Right atrium auricular region (tissue), 2 donors: ENCODE measurements at regions not wholly inside any gene's neighbourhood (a gene's known extent, or its start where the extent isn't known, plus 50 kb on each side); places are given as distances from the start of the nearest gene placed in this dataset.

Experiments
- DNase-seq: peaks from one replicate; pipeline ENCODE4 v3.0.0-alpha.2; 2019; ENCODE audit warnings: low spot score
- H3K27ac ChIP-seq, 2 donors: fragments of 200-600 bp; sonication (generic); 1 replicate in 1 of 2; 2 replicates in 1 of 2; pipeline ENCODE4 v1.5.1; 2016 to 2019
- H3K27me3 ChIP-seq, 2 donors: fragments of 200-600 bp; sonication (generic); one replicate each; pipeline versions ENCODE4 v1.5.1 to v1.6.0; 2017 to 2019
- H3K36me3 ChIP-seq: fragments of 200-600 bp; sonication (generic); one replicate; pipeline ENCODE4 v1.5.1; 2016
- H3K4me1 ChIP-seq, 2 donors: fragments of 200-600 bp; sonication (generic); one replicate each; pipeline versions ENCODE4 v1.5.1 to v1.6.0; 2017 to 2019
- H3K4me3 ChIP-seq, 2 donors: fragments of 200-600 bp; sonication (generic); 1 replicate in 1 of 2; 2 replicates in 1 of 2; pipeline ENCODE4 v1.5.1; 2017 to 2019; ENCODE audit warnings: mild to moderate bottlenecking in 1 of 2, moderate library complexity in 1 of 2
- H3K9me3 ChIP-seq, 2 donors: fragments of 200-600 bp; sonication (generic); one replicate each; pipeline ENCODE4 v1.5.1; 2019
- CTCF ChIP-seq, 2 donors: fragments of 200-600 bp; sonication (generic); IDR thresholded peaks; one replicate each; pipeline ENCODE4 v1.5.1; 2019; ENCODE audit warnings: antibody characterized with exemption in 2 of 2

- no peak overlapping the region for H3K27ac ChIP-seq
- no peaks in the 10 kb centered on the region for H3K9me3 ChIP-seq
- H3K27me3 ChIP-seq = no peaks in the 10 kb centered on the region
- H3K36me3 ChIP-seq = no peaks in the 10 kb centered on the region
- no peaks in the 10 kb centered on the region for H3K4me1 ChIP-seq
- no peak overlapping the region for H3K4me3 ChIP-seq
- TF ChIP-seq CTCF (IDR thresholded peaks at IDR 0.05) = no peak
- no peak for DNase-seq
These were observed 1943.7 kb downstream of the NCAM2 start for GRCh38 chr21:22941779-22942490.

GRCh38 chr21:22955559-22955958 is 1957.3 kb downstream of the NCAM2 start:
- Histone ChIP-seq H3K36me3 (no peaks in the 10 kb centered on the region), H3K27me3 (no peaks in the 10 kb centered on the region), H3K4me3 (no peak overlapping the region), H3K4me1 (no peaks in the 10 kb centered on the region), H3K27ac (no peak overlapping the region), H3K9me3 (no peaks in the 10 kb centered on the region)
- no peak for TF ChIP-seq CTCF (IDR thresholded peaks at IDR 0.05)
- no peak for DNase-seq

- no peaks in the 10 kb centered on the region for H3K4me1 ChIP-seq
- no peak for TF ChIP-seq CTCF (IDR thresholded peaks at IDR 0.05)
- H3K27ac ChIP-seq = no peak overlapping the region
- no peaks in the 10 kb centered on the region for H3K9me3 ChIP-seq
- H3K27me3 ChIP-seq = no peaks in the 10 kb centered on the region
- no peaks in the 10 kb centered on the region for H3K36me3 ChIP-seq
- H3K4me3 ChIP-seq = no peak overlapping the region
- no peak for DNase-seq
These were observed 1963.0 kb downstream of the NCAM2 start for GRCh38 chr21:22961258-22961657.

- Histone ChIP-seq H3K36me3 (no peaks in the 10 kb centered on the region), H3K4me3 (no peak overlapping the region), H3K27ac (no peak overlapping the region), H3K27me3 (no peaks in the 10 kb centered on the region), H3K9me3 (no peaks in the 10 kb centered on the region), H3K4me1 (no peaks in the 10 kb centered on the region)
- no peak for TF ChIP-seq CTCF (IDR thresholded peaks at IDR 0.05)
- no peak for DNase-seq
These were observed 1967.4 kb downstream of the NCAM2 start for GRCh38 chr21:22965455-22966135.

- Histone ChIP-seq H3K27me3 (no peaks in the 10 kb centered on the region), H3K36me3 (no peaks in the 10 kb centered on the region), H3K4me3 (no peak overlapping the region), H3K27ac (no peak overlapping the region), H3K9me3 (no peaks in the 10 kb centered on the region), H3K4me1 (no peaks in the 10 kb centered on the region)
- DNase-seq = no peak
- no peak for TF ChIP-seq CTCF (IDR thresholded peaks at IDR 0.05)
These were observed 1983.6 kb downstream of the NCAM2 start for GRCh38 chr21:22981819-22982218.
